ENCODE measurements at regions not wholly inside any gene's neighbourhood (a gene's known extent, or its start where the extent isn't known, plus 50 kb on each side); places are given as distances from the start of the nearest gene placed in this dataset.

DNA sequence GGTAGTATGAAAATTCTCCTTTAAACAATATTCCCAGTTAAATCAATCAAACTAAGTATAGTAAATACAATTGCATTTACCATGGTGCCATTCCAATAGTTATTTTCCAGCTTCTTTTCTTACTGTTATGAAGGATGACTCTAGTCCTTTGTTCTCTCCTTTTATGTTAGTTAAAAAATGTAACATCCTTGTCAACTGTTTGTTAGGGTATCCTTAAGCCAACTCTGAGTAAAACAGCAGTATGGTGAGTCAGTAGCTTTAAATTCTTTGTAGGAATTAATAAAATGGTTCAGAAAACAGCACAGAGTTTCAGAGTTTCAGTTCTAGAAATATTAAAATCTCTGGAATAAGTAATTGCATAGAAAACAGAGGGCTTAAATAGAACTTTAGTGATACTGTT is 384.4 kb downstream of the MTRR start:
- Histone ChIP-seq H3K4me3 (ENCODE audit: low read depth in 1 of 2, low read length in 2 of 2) (no peak overlapping the region), H3K9me3 (ENCODE audit: control insufficient read depth in 1 of 2, low read length in 2 of 2) (no peaks in the 10 kb centered on the region), H3K36me3 (ENCODE audit: control insufficient read depth in 1 of 2, insufficient read depth in 2 of 2, low read length in 2 of 2) (no peaks in the 10 kb centered on the region), H3K4me1 (ENCODE audit: control insufficient read depth in 1 of 2, insufficient read depth in 2 of 2, low read length in 2 of 2) (no peaks in the 10 kb centered on the region), H3K27ac (ENCODE audit: low read depth, low read length) (no peak overlapping the region), H3K27me3 (ENCODE audit: control insufficient read depth in 1 of 2, insufficient read depth in 2 of 2, low read length in 2 of 2) (no peaks in the 10 kb centered on the region), H3K9ac (ENCODE audit: low read depth in 1 of 2, low read length in 2 of 2) (no peak overlapping the region)

DNA sequence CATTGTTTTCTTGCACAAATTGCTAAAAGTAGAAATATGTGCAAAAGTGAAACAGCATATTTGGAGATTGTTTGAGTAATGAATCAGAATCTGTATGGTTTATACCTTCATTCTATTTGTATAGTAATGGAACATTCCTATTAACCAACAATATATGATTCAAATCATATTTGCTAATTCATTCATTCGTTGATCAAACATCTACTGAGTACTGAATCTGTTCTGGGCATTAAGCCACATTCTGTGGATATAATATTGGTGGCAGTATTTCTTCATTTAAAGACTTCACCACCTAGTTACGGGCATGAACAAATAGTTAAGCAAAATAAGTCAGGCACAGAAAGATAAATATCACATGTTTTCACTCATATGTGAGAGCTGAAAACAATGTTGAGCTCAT is 385.7 kb downstream of the MTRR start:
- no peaks in the 10 kb centered on the region for H3K4me1 ChIP-seq (ENCODE audit: control insufficient read depth in 1 of 2, insufficient read depth in 2 of 2, low read length in 2 of 2)
- H3K27me3 ChIP-seq (ENCODE audit: control insufficient read depth in 1 of 2, insufficient read depth in 2 of 2, low read length in 2 of 2) = no peaks in the 10 kb centered on the region
- no peak overlapping the region for H3K4me3 ChIP-seq (ENCODE audit: low read depth in 1 of 2, low read length in 2 of 2)
- no peaks in the 10 kb centered on the region for H3K36me3 ChIP-seq (ENCODE audit: control insufficient read depth in 1 of 2, insufficient read depth in 2 of 2, low read length in 2 of 2)
- no peak overlapping the region for H3K27ac ChIP-seq (ENCODE audit: low read depth, low read length)
- no peak overlapping the region for H3K9ac ChIP-seq (ENCODE audit: low read depth in 1 of 2, low read length in 2 of 2)
- no peaks in the 10 kb centered on the region for H3K9me3 ChIP-seq (ENCODE audit: control insufficient read depth in 1 of 2, low read length in 2 of 2)

GRCh38 chr5:8258801-8259200 is 389.9 kb downstream of the MTRR start:
- H3K27ac ChIP-seq (ENCODE audit: low read depth, low read length) = no peak overlapping the region
- no peaks in the 10 kb centered on the region for H3K27me3 ChIP-seq (ENCODE audit: control insufficient read depth in 1 of 2, insufficient read depth in 2 of 2, low read length in 2 of 2)
- no peaks in the 10 kb centered on the region for H3K4me1 ChIP-seq (ENCODE audit: control insufficient read depth in 1 of 2, insufficient read depth in 2 of 2, low read length in 2 of 2)
- H3K4me3 ChIP-seq (ENCODE audit: low read depth in 1 of 2, low read length in 2 of 2) = no peak overlapping the region
- H3K36me3 ChIP-seq (ENCODE audit: control insufficient read depth in 1 of 2, insufficient read depth in 2 of 2, low read length in 2 of 2) = no peaks in the 10 kb centered on the region
- no peaks in the 10 kb centered on the region for H3K9me3 ChIP-seq (ENCODE audit: control insufficient read depth in 1 of 2, low read length in 2 of 2)
- no peak overlapping the region for H3K9ac ChIP-seq (ENCODE audit: low read depth in 1 of 2, low read length in 2 of 2)

DNA sequence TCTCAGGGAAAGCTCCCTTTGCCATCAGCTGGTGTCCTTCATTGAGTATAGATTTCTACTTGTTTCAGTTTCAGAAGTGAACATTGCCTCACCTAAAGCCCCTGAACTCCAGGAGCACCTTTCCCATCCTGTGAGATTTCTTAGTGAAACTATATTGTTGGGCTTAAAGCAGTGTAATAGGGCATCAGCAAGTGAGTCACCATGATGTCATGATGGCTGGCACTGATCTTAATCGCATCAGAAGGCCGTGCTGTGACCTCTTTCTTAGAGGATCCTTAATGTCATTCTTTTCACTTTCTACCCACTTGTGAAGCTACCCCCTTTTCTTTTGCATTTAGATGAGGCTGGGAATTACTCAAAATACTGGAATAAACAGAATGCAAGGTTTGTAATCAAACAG is 401.3 kb downstream of the MTRR start:
- Histone ChIP-seq H3K27ac (ENCODE audit: low read depth, low read length) (no peak overlapping the region), H3K27me3 (ENCODE audit: control insufficient read depth in 1 of 2, insufficient read depth in 2 of 2, low read length in 2 of 2) (no peaks in the 10 kb centered on the region), H3K4me3 (ENCODE audit: low read depth in 1 of 2, low read length in 2 of 2) (no peak overlapping the region), H3K36me3 (ENCODE audit: control insufficient read depth in 1 of 2, insufficient read depth in 2 of 2, low read length in 2 of 2) (no peaks in the 10 kb centered on the region), H3K9me3 (ENCODE audit: control insufficient read depth in 1 of 2, low read length in 2 of 2) (no peaks in the 10 kb centered on the region), H3K4me1 (ENCODE audit: control insufficient read depth in 1 of 2, insufficient read depth in 2 of 2, low read length in 2 of 2) (no peaks in the 10 kb centered on the region), H3K9ac (ENCODE audit: low read depth in 1 of 2, low read length in 2 of 2) (no peak overlapping the region)

DNA sequence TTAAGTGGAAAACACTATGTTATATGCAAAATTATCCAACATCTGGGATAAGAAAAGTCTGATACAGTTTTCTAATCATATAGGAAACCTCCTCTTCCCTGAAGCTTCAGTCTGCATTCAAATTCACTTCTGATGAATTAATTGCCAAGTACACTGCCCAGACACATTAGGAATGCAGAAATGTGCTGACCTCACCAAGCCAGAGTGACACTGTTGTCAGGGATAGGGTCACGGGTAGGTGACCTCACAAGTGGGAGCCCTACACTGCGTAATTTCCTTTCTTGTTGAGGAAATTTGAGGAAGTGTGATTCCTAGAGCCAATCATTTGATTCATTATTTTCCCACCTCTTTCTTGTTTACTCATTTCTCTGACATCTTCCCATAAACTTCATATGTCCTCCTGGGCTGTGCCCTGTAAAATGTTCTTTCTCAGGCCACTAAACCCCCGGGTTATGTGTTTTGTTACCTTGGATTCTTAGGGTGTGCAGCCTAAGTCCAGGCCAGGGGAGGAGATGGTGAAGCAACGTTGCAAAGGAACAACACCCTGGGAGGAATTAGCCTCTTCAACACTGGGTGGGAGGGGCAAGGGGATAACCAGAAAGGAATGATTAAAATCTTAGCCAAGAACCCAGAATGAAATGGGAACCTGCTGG is 411.9 kb downstream of the MTRR start:
- Histone ChIP-seq H3K9me3 (ENCODE audit: control insufficient read depth in 1 of 2, low read length in 2 of 2) (no peaks in the 10 kb centered on the region), H3K9ac (ENCODE audit: low read depth in 1 of 2, low read length in 2 of 2) (no peak overlapping the region), H3K36me3 (ENCODE audit: control insufficient read depth in 1 of 2, insufficient read depth in 2 of 2, low read length in 2 of 2) (no peaks in the 10 kb centered on the region), H3K4me1 (ENCODE audit: control insufficient read depth in 1 of 2, insufficient read depth in 2 of 2, low read length in 2 of 2) (no peaks in the 10 kb centered on the region), H3K27me3 (ENCODE audit: control insufficient read depth in 1 of 2, insufficient read depth in 2 of 2, low read length in 2 of 2) (no peaks in the 10 kb centered on the region), H3K27ac (ENCODE audit: low read depth, low read length) (no peak overlapping the region), H3K4me3 (ENCODE audit: low read depth in 1 of 2, low read length in 2 of 2) (no peak overlapping the region)

DNA sequence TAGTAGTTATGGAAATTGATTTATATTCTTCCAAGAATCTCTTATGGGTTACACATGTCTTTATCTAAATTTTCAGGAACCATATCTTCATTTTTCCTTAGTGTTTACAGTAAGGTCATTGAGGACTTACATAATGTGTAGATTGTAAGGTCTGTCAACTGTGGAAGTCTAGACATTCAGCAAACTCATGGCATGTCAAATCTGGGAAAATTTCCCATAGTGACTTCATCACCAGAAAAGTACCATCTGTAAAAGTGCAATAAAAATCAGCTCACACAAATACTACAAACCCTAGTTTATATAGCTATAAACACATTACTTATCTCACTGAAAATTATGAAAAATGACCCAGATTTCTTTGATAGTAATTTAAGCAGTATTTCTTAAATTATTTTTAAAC is 419.4 kb downstream of the MTRR start:
- Histone ChIP-seq H3K4me3 (ENCODE audit: low read depth in 1 of 2, low read length in 2 of 2) (no peak overlapping the region), H3K36me3 (ENCODE audit: control insufficient read depth in 1 of 2, insufficient read depth in 2 of 2, low read length in 2 of 2) (no peaks in the 10 kb centered on the region), H3K4me1 (ENCODE audit: control insufficient read depth in 1 of 2, insufficient read depth in 2 of 2, low read length in 2 of 2) (no peaks in the 10 kb centered on the region), H3K9ac (ENCODE audit: low read depth in 1 of 2, low read length in 2 of 2) (no peak overlapping the region), H3K27me3 (ENCODE audit: control insufficient read depth in 1 of 2, insufficient read depth in 2 of 2, low read length in 2 of 2) (no peaks in the 10 kb centered on the region), H3K27ac (ENCODE audit: low read depth, low read length) (no peak overlapping the region), H3K9me3 (ENCODE audit: control insufficient read depth in 1 of 2, low read length in 2 of 2) (no peaks in the 10 kb centered on the region)

GRCh38 chr5:8288897-8289516 is 420.1 kb downstream of the MTRR start:
- Histone ChIP-seq H3K4me1 (ENCODE audit: control insufficient read depth in 1 of 2, insufficient read depth in 2 of 2, low read length in 2 of 2) (no peaks in the 10 kb centered on the region), H3K4me3 (ENCODE audit: low read depth in 1 of 2, low read length in 2 of 2) (no peak overlapping the region), H3K9me3 (ENCODE audit: control insufficient read depth in 1 of 2, low read length in 2 of 2) (no peaks in the 10 kb centered on the region), H3K27ac (ENCODE audit: low read depth, low read length) (no peak overlapping the region), H3K27me3 (ENCODE audit: control insufficient read depth in 1 of 2, insufficient read depth in 2 of 2, low read length in 2 of 2) (no peaks in the 10 kb centered on the region), H3K36me3 (ENCODE audit: control insufficient read depth in 1 of 2, insufficient read depth in 2 of 2, low read length in 2 of 2) (no peaks in the 10 kb centered on the region), H3K9ac (ENCODE audit: low read depth in 1 of 2, low read length in 2 of 2) (no peak overlapping the region)

DNA sequence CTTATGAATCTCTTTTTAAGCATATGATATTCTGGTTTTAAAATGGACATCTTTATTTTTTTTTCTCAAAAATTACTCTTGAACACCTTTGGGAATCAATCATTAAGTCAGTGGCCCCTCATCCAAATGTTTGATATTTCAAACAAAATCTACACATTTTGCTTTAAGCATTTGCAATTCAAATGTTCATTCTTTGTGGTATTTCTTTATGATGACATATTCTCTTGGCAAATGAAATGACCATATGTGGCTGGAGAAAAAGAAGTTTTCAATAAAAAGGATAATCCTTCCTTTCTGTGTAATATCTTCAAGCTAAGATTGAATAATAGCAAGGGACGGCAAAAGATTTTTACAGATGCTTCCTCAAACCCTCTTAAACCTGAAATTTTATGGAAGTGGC is 420.8 kb downstream of the MTRR start:
- H3K4me3 ChIP-seq (ENCODE audit: low read depth in 1 of 2, low read length in 2 of 2) = no peak overlapping the region
- H3K27ac ChIP-seq (ENCODE audit: low read depth, low read length) = no peak overlapping the region
- H3K9ac ChIP-seq (ENCODE audit: low read depth in 1 of 2, low read length in 2 of 2) = no peak overlapping the region
- H3K9me3 ChIP-seq (ENCODE audit: control insufficient read depth in 1 of 2, low read length in 2 of 2) = no peaks in the 10 kb centered on the region
- no peaks in the 10 kb centered on the region for H3K4me1 ChIP-seq (ENCODE audit: control insufficient read depth in 1 of 2, insufficient read depth in 2 of 2, low read length in 2 of 2)
- no peaks in the 10 kb centered on the region for H3K36me3 ChIP-seq (ENCODE audit: control insufficient read depth in 1 of 2, insufficient read depth in 2 of 2, low read length in 2 of 2)
- no peaks in the 10 kb centered on the region for H3K27me3 ChIP-seq (ENCODE audit: control insufficient read depth in 1 of 2, insufficient read depth in 2 of 2, low read length in 2 of 2)

- no peaks in the 10 kb centered on the region for H3K4me1 ChIP-seq (ENCODE audit: control insufficient read depth in 1 of 2, insufficient read depth in 2 of 2, low read length in 2 of 2)
- no peak overlapping the region for H3K9ac ChIP-seq (ENCODE audit: low read depth in 1 of 2, low read length in 2 of 2)
- no peaks in the 10 kb centered on the region for H3K9me3 ChIP-seq (ENCODE audit: control insufficient read depth in 1 of 2, low read length in 2 of 2)
- no peak overlapping the region for H3K4me3 ChIP-seq (ENCODE audit: low read depth in 1 of 2, low read length in 2 of 2)
- H3K27me3 ChIP-seq (ENCODE audit: control insufficient read depth in 1 of 2, insufficient read depth in 2 of 2, low read length in 2 of 2) = no peaks in the 10 kb centered on the region
- no peaks in the 10 kb centered on the region for H3K36me3 ChIP-seq (ENCODE audit: control insufficient read depth in 1 of 2, insufficient read depth in 2 of 2, low read length in 2 of 2)
- no peak overlapping the region for H3K27ac ChIP-seq (ENCODE audit: low read depth, low read length)
These were observed 421.8 kb downstream of the MTRR start for GRCh38 chr5:8290721-8291120.

GRCh38 chr5:8291641-8292040 is 422.7 kb downstream of the MTRR start:
- no peak overlapping the region for H3K4me3 ChIP-seq (ENCODE audit: low read depth in 1 of 2, low read length in 2 of 2)
- H3K36me3 ChIP-seq (ENCODE audit: control insufficient read depth in 1 of 2, insufficient read depth in 2 of 2, low read length in 2 of 2) = no peaks in the 10 kb centered on the region
- no peak overlapping the region for H3K9ac ChIP-seq (ENCODE audit: low read depth in 1 of 2, low read length in 2 of 2)
- no peaks in the 10 kb centered on the region for H3K4me1 ChIP-seq (ENCODE audit: control insufficient read depth in 1 of 2, insufficient read depth in 2 of 2, low read length in 2 of 2)
- no peaks in the 10 kb centered on the region for H3K27me3 ChIP-seq (ENCODE audit: control insufficient read depth in 1 of 2, insufficient read depth in 2 of 2, low read length in 2 of 2)
- H3K27ac ChIP-seq (ENCODE audit: low read depth, low read length) = no peak overlapping the region
- H3K9me3 ChIP-seq (ENCODE audit: control insufficient read depth in 1 of 2, low read length in 2 of 2) = no peaks in the 10 kb centered on the region

Measured in duodenal mucosa (tissue), 2 donors.